Naive B cell (primary cell): ENCODE measurements at regions not wholly inside any gene's neighbourhood (a gene's known extent, or its start where the extent isn't known, plus 50 kb on each side); places are given as distances from the start of the nearest gene placed in this dataset.

Experiments used
- ATAC-seq, 2 donors: fragments of 150-1000 bp; cut with Tn5 transposase; 2 replicates each; pipeline ENCODE4 v1.10.0; 2021; ENCODE audit warnings: low read depth in 2 of 2, mild to moderate bottlenecking in 2 of 2, moderate library complexity in 2 of 2
- DNase-seq: peaks from one replicate; pipeline ENCODE4 v3.0.0; 2022
- H3K27ac Mint-ChIP-seq, 6 donors: one replicate each; pipeline ENCODE4 v1.8.0; 2020 to 2022; ENCODE audit warnings: mild to moderate bottlenecking in 6 of 6, mixed read lengths in 6 of 6, moderate library complexity in 5 of 6, inconsistent platforms in 2 of 6
- H3K27me3 Mint-ChIP-seq, 3 donors: one replicate each; pipeline ENCODE4 v1.8.0; 2021 to 2022; ENCODE audit warnings: mixed read lengths in 3 of 3, mild to moderate bottlenecking in 1 of 3
- H3K36me3 Mint-ChIP-seq, 2 donors: one replicate each; pipeline ENCODE4 v1.8.0; 2020 to 2022; ENCODE audit warnings: mixed read lengths in 2 of 2, inconsistent platforms in 1 of 2, mild to moderate bottlenecking in 1 of 2
- H3K4me1 Mint-ChIP-seq, 3 donors: one replicate each; pipeline ENCODE4 v1.8.0; 2020 to 2022; ENCODE audit warnings: mixed read lengths in 3 of 3, inconsistent platforms in 1 of 3, mild to moderate bottlenecking in 1 of 3, moderate library complexity in 1 of 3
- H3K4me3 Mint-ChIP-seq, 8 donors: one replicate each; pipeline ENCODE4 v1.8.0; 2020 to 2022; ENCODE audit warnings: mild to moderate bottlenecking in 8 of 8, mixed read lengths in 8 of 8, moderate library complexity in 8 of 8, inconsistent platforms in 2 of 8
- H3K9me3 Mint-ChIP-seq, 7 donors: one replicate each; pipeline ENCODE4 v1.8.0; 2020 to 2022; ENCODE audit warnings: mixed read lengths in 7 of 7, mild to moderate bottlenecking in 5 of 7, inconsistent platforms in 2 of 7, moderate library complexity in 1 of 7

DNA sequence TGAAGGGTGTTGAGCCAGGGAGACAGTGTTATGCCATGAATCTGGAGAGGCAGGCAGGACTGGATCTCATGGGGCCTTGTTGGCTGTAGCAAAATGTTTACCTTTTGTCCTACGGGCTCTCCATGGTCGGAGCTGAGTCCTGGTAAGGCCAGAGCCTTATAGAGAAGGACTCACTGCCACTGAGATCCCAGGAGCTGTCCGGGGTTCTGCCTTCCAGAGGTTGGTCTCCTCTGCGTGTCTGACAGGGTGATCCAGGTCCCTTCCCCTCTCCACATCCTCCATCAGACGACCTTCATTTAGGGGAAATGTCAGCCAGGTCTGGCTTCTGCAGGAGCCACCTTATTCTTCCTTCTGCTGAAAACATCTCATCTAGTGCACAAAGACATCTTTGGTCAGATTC is 285.2 kb upstream of the N4BP1 start:
- no peaks in the 10 kb centered on the region for H3K36me3 Mint-ChIP-seq

DNA sequence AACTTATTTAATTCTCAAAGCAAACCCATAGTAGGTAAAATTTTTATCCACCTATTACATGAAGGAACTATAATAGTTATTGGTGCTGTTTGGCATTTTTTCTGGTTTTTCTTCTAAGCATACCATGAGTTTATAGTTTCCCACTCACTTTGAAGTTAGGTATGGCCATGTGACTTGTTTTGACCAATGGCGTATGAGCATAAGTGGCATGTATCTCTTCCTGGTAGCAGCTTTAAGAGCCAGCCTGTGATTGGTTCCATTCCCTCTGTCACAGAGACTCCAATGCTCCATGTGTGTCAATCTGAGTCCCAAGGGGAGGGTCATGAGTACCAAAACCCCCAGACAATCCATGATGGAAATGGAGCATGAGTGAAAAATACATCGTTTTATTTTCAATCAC is 282.9 kb upstream of the N4BP1 start:
- no peak for DNase-seq
- H3K27ac Mint-ChIP-seq: no peak overlapping the region
- H3K36me3 Mint-ChIP-seq: no peaks in the 10 kb centered on the region
- ATAC-seq: no peak
- H3K9me3 Mint-ChIP-seq: peaks cover 0 to 5% (median 3%) of the 10 kb centered on the region in 7 donors
- no peaks in the 10 kb centered on the region for H3K27me3 Mint-ChIP-seq
- no peak overlapping the region for H3K4me3 Mint-ChIP-seq
- H3K4me1 Mint-ChIP-seq: no peaks in the 10 kb centered on the region

More for the DNA sequence above, 285.2 kb upstream of the N4BP1 start:
- ATAC-seq (no peak), DNase-seq (no peak)
- Mint-ChIP-seq H3K9me3 (peaks cover 0 to 5% (median 3%) of the 10 kb centered on the region in 7 donors), H3K4me1 (no peaks in the 10 kb centered on the region), H3K4me3 (peak overlapping the region in 1 of 8 donors; percentile 29), H3K27me3 (no peaks in the 10 kb centered on the region), H3K27ac (no peak overlapping the region)

DNA sequence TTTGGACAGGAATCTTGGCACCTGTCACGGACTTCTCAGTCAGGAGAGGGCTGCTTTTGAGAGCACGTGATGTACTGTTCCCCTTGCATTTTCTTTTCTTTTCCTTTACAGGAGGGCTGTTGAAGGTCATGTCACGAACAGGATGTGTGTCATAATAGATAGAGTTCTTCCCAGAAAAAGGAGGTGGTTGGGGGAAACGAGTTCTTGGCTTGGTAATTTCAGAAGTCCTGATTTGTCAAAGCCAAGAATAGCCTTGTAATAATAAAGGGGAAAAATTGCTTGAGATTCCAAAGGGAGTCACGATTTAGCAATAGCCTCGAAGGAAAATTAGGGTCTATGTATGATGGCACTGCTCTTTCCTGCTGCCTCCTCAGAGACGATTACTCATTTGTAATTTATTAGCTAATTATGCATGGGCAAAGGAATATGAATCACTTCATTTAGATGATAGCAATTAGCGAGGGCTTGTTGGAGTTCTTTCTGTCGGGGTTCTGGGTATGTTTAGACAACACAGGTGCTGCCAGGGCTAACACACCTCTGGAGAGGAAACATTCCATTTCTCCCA is 277.7 kb upstream of the N4BP1 start:
- peaks cover 0 to 5% (median 0%) of the 10 kb centered on the region in 7 donors for H3K9me3 Mint-ChIP-seq
- ATAC-seq: no peak
- H3K4me3 Mint-ChIP-seq: no peak overlapping the region

DNA sequence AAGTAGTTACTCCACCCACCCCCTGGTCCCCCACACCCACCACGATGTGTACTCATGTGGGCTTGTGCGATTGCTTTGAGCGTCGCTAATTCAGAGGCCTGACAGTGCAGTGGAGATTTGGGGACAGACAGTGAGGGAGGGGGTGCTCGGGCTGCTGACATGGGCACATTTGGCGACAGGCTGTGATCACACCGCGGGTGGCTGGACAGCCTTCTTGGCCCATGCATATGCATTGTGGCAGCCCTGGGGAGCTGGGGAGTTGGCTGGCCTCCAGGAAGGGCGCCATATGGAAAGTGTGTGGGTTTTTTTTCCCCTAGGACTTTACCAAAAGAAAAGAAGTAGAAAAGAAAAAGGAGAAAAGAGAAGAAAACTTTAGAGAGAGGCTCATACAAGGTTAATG is 275.5 kb upstream of the N4BP1 start:
- no peak overlapping the region for H3K27ac Mint-ChIP-seq
- H3K4me1 Mint-ChIP-seq: no peaks in the 10 kb centered on the region
- ATAC-seq: no peak
- no peaks in the 10 kb centered on the region for H3K27me3 Mint-ChIP-seq
- peaks cover 0 to 5% (median 0%) of the 10 kb centered on the region in 7 donors for H3K9me3 Mint-ChIP-seq
- no peak for DNase-seq
- H3K36me3 Mint-ChIP-seq: no peaks in the 10 kb centered on the region
- H3K4me3 Mint-ChIP-seq: no peak overlapping the region

More for the DNA sequence above, 277.7 kb upstream of the N4BP1 start:
- Mint-ChIP-seq H3K27ac (no peak overlapping the region), H3K36me3 (no peaks in the 10 kb centered on the region), H3K27me3 (no peaks in the 10 kb centered on the region), H3K4me1 (no peaks in the 10 kb centered on the region)
- DNase-seq: no peak

DNA sequence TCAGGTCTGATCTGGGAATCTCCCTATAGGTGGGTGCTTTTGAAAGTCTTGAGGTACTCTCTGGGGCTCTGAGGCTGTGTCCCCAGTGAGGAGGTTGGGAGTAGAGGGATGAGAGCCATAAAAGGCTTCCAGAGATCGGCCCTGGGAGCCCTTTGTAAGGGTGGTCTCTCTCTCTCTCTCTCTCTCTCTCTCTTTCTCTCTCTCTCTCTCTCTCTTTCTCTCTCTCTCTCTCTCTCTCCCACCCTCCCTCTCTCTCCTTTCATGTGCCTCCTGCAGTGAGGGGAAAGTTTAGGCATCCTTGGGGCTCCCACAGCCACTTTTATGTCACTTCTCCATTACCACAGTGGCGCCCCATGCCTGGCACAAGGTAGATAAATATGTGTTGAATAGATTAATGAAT is 271.3 kb upstream of the N4BP1 start:
- H3K27me3 Mint-ChIP-seq: no peaks in the 10 kb centered on the region
- ATAC-seq (no peak), DNase-seq (no peak)
- H3K27ac Mint-ChIP-seq: no peak overlapping the region
- no peaks in the 10 kb centered on the region for H3K36me3 Mint-ChIP-seq
- peaks cover 0 to 5% (median 2%) of the 10 kb centered on the region in 7 donors for H3K9me3 Mint-ChIP-seq
- no peak overlapping the region for H3K4me3 Mint-ChIP-seq
- H3K4me1 Mint-ChIP-seq: no peaks in the 10 kb centered on the region

DNA sequence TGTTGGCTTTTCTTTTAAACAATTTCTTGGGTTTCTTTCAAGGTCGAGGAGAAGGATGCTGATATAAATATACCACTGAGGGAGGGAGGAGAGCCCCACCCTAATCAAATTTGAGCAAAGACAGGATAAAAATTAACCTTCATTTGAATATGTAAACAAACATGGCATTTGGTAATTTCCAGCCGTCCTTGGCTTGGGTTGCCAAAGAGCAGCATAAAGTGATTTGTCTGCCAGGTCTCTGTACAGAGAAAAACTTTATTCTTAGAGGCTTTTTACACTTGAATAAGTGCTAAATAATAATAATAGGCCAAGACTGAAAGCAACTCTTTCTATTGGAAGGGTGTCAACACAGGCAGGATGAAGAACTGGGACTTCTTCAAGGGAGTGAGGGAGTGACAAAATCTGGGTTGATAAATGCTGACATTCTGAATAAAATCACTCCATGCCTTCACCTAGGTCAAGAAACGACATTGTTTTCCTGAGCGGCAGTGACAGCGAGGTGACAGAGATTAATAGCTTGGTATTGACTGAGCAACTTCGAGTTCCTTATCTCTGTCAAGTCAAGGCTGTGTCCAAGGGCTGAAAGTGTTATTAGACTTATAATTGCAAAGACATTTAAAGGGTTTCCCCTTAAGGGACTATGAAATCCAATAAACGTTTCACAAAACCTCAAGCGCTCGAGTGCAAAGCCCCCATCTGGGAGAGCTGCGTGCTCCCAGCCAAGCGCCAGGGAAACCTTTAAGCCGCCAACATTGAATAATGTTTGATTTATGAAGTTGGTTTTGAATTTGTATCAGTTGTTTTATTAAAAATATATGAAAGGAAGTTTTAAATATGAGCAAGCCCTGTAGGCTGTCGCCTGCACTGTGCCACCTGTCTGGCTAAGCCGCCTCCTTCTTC is 269.5 kb upstream of the N4BP1 start:
- ATAC-seq (no peak), DNase-seq (no peak)
- H3K27me3 Mint-ChIP-seq: no peaks in the 10 kb centered on the region
- no peaks in the 10 kb centered on the region for H3K36me3 Mint-ChIP-seq
- no peak overlapping the region for H3K4me3 Mint-ChIP-seq
- peaks cover 0 to 5% (median 2%) of the 10 kb centered on the region in 7 donors for H3K9me3 Mint-ChIP-seq
- H3K27ac Mint-ChIP-seq: no peak overlapping the region
- no peaks in the 10 kb centered on the region for H3K4me1 Mint-ChIP-seq

DNA sequence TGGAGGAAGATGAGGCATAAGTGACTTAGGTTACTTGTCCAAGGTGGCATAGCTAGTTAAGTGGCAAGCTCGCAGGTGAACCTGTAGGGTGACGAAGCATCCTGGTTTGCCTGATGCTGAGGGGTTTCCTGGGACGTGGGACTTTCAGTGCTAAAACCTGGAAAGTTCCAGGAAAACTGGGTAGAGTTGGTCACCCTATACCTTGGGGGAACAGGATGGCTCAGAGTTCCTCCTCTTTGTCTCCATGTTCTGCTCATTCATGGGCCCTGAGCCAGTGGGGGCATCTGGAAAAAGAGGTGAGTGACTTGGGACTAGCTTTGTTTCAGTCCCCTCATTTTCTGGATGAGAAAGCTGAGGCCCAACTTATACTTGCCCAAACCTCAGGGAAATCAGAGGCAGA is 268.0 kb upstream of the N4BP1 start:
- ATAC-seq (no peak), DNase-seq (no peak)
- Mint-ChIP-seq H3K9me3 (peaks cover 0 to 10% (median 1%) of the 10 kb centered on the region in 7 donors), H3K27me3 (peaks cover 0 to 5% (median 0%) of the 10 kb centered on the region in 3 donors), H3K36me3 (no peaks in the 10 kb centered on the region), H3K4me1 (no peaks in the 10 kb centered on the region), H3K4me3 (no peak overlapping the region), H3K27ac (no peak overlapping the region)

DNA sequence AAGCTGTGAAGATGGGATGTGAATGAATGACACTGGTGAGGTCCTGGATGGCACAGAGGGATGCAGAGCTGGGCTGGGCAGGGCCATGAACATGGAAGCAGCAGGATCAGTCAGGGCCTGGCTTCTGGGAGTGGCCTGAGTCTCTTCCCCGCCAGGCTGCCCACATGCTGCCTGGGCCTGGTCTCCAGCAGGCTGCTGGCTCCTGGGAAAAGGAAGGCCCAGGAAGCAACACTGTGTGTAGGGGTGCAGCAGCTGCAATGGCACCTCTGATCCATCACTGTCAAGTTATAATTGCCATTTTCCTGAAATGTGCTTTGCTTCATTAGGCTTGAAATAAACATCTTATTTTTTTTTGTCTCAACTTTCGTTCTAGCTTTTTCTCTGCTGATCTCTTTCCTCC is 260.2 kb upstream of the N4BP1 start:
- H3K27ac Mint-ChIP-seq: no peak overlapping the region
- H3K4me3 Mint-ChIP-seq: no peak overlapping the region
- ATAC-seq: no peak
- no peaks in the 10 kb centered on the region for H3K4me1 Mint-ChIP-seq
- no peaks in the 10 kb centered on the region for H3K36me3 Mint-ChIP-seq
- DNase-seq: no peak
- H3K27me3 Mint-ChIP-seq: peaks cover 0 to 8% (median 6%) of the 10 kb centered on the region in 3 donors
- peaks cover 2 to 22% (median 7%) of the 10 kb centered on the region in 7 donors for H3K9me3 Mint-ChIP-seq

DNA sequence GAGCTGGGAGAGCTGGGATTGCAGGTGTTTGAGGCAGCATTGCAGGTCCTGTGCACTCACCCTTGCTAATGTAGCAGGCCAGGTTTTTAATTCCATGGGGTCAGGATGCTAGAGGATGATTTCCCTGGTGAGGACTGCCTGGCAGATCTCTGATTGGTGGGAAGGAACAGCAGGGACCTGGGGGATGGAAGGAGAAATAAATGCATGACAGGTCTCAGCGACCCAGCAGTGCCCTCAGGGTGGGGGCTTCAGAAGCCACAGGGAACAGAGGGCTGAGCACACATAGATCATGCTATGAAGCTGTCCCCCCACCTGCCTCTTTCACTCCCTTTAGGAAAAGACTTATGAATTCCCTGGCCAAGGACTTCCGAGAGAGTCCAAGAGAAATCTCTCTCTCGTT is 255.5 kb upstream of the N4BP1 start:
- Mint-ChIP-seq H3K27ac (no peak overlapping the region), H3K4me1 (no peaks in the 10 kb centered on the region), H3K36me3 (peaks cover 0 to 7% of the 10 kb centered on the region in 2 donors), H3K4me3 (no peak overlapping the region), H3K27me3 (peaks cover 0 to 6% (median 0%) of the 10 kb centered on the region in 3 donors), H3K9me3 (peaks cover 7 to 36% (median 15%) of the 10 kb centered on the region in 7 donors)
- DNase-seq: no peak
- no peak for ATAC-seq

DNA sequence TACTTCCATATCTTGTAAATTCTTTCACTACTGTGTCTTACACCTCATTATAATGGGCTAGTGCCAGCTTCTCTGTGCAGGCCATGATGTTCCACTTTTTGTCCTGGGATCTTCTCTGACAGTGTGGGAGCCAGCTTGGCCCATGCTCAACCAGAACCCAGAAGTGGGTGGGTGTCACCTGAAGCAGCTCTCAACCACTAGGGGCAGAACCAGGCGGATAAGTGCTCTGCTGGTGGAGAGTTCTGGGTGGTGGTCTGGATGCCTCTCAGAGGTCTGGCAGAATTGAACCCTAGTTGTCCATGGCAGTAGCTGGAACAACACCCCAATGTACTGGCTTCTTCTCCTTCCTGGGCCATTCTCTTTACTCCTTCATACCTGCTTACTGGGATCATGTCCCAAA is 254.1 kb upstream of the N4BP1 start:
- Mint-ChIP-seq H3K4me1 (no peaks in the 10 kb centered on the region), H3K27ac (no peak overlapping the region), H3K27me3 (no peaks in the 10 kb centered on the region), H3K36me3 (peaks cover 0 to 7% of the 10 kb centered on the region in 2 donors), H3K4me3 (no peak overlapping the region), H3K9me3 (peaks cover 6 to 36% (median 14%) of the 10 kb centered on the region in 7 donors)
- ATAC-seq: no peak
- no peak for DNase-seq

DNA sequence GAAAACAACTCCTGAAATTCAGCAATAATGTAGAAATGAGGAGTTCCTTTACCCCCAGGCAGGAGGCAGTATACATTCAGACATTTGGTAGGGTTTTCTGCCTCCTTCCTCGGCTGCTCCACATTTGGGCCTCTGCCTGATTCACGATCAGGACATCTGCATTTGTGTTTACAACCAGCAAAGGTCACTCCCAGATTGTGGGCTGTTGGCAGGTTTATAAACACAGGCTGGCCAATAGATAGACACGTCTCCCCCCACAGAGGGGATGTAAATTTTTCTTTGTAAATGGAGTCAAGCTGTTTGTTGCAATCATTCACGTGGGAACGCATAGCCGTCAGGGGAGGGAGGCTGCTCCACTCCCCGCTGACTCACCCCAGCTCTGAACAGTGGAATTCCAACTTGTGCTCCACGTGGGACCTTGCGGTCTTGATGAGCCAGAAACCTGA is 252.1 kb upstream of the N4BP1 start:
- no peak overlapping the region for H3K27ac Mint-ChIP-seq
- no peak for DNase-seq
- no peaks in the 10 kb centered on the region for H3K4me1 Mint-ChIP-seq
- H3K36me3 Mint-ChIP-seq: peaks cover 0 to 7% of the 10 kb centered on the region in 2 donors
- H3K9me3 Mint-ChIP-seq: peaks cover 5 to 36% (median 10%) of the 10 kb centered on the region in 7 donors
- ATAC-seq: no peak
- H3K27me3 Mint-ChIP-seq: peaks cover 0 to 4% (median 0%) of the 10 kb centered on the region in 3 donors
- H3K4me3 Mint-ChIP-seq: no peak overlapping the region

DNA sequence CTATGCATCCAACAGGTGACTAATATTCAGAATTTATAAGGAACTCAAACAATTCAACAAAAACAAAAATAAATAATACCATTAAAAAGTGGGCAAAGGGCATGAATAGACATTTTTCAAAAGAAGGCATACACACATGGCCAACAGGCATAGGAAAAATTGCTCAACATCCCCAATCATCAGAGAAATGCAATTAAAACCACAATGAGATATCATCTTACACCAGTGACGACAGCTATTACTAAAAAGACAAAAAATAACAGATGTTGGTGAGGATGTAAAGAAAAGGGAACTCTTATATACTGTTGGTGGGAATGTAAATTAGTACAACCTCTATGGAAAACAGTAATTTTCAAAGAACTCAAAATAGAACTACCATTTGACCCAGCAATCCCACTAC is 250.4 kb upstream of the N4BP1 start:
- DNase-seq: no peak
- Mint-ChIP-seq H3K4me3 (no peak overlapping the region), H3K9me3 (peaks cover 5 to 29% (median 8%) of the 10 kb centered on the region in 7 donors), H3K27me3 (peaks cover 0 to 4% (median 0%) of the 10 kb centered on the region in 3 donors), H3K27ac (no peak overlapping the region), H3K4me1 (no peaks in the 10 kb centered on the region), H3K36me3 (peaks cover 0 to 7% of the 10 kb centered on the region in 2 donors)
- ATAC-seq: no peak

DNA sequence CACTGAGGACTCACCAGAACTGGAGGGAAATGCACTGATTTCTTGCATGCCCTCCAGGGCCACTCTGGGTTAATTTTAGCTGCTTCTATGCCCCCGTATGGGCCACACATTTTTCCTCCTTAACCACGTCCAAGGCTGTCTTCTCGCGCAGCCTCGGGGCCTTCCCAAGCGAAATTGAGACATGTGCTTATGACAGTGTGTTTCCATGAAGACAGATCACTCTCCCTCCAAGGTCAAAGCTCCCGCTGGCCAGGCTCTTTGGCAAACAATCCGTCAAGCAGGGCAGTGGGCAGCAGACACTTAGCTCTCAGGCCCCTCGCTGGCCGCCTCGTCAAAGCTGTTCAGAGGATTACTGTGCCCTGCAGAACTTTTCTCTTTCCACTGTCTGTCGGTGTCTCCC is 243.0 kb upstream of the N4BP1 start:
- ATAC-seq (no peak), DNase-seq (no peak)
- Mint-ChIP-seq H3K27ac (no peak overlapping the region), H3K36me3 (no peaks in the 10 kb centered on the region), H3K4me1 (no peaks in the 10 kb centered on the region), H3K4me3 (no peak overlapping the region), H3K9me3 (peaks cover 0 to 4% (median 0%) of the 10 kb centered on the region in 7 donors), H3K27me3 (no peaks in the 10 kb centered on the region)

DNA sequence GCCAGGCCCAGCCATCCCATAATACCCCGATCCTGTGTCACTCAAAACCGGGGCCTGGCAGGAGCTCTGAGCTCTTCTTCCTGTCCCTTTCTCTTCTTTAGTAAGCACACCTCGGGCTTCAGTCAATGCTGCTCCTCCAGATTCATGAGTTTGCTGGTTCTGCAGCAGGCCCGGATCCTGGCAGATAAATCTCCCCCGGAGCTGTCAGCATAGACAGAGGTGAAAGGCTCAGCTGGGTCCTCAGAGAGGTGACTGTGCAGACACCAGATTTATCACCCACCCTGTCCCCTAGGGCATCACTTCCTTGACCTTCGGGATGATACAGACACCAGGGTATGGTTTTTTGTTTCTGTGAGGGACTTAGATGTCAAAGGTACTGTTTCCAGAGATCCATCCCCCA is 242.5 kb upstream of the N4BP1 start:
- no peak for ATAC-seq
- Mint-ChIP-seq H3K9me3 (peaks cover 0 to 5% (median 0%) of the 10 kb centered on the region in 7 donors), H3K27ac (no peak overlapping the region)

More for the DNA sequence above, 242.5 kb upstream of the N4BP1 start:
- no peak overlapping the region for H3K4me3 Mint-ChIP-seq
- H3K4me1 Mint-ChIP-seq: no peaks in the 10 kb centered on the region
- DNase-seq: no peak
- H3K36me3 Mint-ChIP-seq: no peaks in the 10 kb centered on the region
- no peaks in the 10 kb centered on the region for H3K27me3 Mint-ChIP-seq
